ENCODE measurements at regions not wholly inside any gene's neighbourhood (a gene's known extent, or its start where the extent isn't known, plus 50 kb on each side); places are given as distances from the start of the nearest gene placed in this dataset.

DNA sequence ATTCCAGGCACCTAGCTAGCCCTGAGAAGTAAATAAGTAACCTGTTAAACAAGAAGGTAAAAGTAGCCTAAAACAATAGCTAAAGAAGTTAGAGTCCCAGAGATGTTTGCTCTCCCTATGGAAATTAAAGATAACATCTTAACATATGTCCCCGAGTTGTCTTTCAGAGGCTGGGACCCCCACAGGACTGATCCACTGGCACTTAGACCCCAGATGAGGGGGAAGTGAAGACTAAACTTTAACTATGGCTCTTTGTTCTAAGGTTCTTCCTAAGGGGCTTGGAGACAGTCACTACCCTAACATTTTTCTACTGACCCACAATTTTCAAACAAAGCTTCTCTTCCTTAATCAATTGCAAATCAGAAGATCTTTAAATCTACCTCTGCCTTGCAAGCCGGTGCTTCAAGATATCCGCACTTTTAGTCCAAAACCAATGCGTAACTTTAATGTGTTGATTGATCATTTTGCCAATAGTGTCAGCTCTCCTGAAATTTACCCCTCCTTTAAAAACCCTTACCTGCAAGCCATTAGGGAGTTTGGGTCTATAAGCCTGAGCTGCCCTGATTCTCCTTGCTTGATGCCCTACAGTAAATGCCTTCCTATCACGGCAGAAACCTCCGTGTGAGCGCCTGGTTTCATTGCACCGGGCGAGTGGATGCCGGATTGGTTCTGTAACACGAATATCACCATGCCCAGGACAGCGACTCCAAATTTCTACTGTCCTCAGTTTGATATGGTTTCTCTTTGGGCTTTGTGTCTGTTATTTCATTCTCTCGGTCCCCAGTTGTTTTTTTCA is 404.4 kb downstream of the SIPA1L2 start:
- no peak for DNase-seq

DNA sequence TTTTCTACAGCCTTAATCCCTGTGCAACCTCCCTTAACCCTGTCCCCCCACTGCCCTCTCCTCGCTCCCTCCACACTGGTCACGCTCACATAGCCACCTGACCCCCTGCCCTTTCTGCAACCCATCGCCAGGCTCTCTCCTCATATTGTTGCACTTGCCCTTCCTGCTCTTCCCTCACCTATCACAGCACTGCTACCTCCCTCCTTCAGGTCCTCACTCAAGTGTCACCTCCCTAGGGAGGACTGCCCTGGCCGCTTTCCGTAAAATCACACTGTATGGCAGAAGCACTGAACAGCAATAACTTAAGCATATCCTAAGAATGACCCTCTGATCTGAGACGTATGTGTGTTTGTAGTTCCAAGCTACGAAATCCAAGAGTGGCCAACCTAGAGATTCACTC is 406.0 kb downstream of the SIPA1L2 start:
- no peak for DNase-seq

DNA sequence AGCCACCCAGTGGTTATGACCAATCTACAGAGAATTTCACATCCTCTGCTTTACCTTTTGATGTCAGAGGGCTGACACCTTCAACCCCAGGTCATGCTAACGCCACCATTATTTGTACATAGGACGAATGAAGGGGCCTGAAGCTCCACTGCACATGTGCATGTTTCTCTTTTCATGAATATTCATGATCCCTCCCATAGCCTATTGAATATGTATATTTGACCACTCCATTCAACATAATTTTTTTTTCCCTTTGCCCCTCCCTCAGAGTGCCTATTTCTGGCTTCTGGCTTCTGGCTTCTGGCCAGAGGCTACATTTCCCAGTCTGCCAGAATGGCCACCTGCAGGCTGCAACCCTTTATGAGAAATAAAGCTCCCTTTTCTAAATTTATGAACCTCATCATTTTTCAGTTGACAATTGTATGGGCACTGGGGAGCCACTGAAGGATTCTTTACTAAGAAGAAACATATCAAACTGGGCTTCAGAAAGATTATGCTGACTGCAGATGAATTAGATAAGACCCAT is 406.7 kb downstream of the SIPA1L2 start:
- DNase-seq = no peak

DNA sequence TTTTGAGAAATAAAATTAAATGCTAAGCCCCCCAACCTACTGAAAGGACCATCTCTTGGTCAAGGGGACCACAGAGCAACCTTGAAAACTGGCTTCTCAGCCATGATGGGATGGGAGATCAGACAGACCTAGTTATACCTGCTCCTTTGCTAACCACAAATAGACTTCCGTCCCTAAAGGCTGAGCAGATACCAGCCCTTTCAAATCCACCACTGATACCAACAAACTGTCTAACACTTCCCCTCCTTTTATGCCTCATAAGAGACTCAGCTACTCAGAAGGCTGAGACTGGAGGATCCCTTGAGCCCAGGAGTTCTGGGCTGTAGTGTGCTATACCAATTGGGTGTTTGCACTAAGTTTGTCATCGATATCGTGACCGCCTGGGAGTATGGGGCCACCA is 407.3 kb downstream of the SIPA1L2 start:
- DNase-seq = no peak

DNA sequence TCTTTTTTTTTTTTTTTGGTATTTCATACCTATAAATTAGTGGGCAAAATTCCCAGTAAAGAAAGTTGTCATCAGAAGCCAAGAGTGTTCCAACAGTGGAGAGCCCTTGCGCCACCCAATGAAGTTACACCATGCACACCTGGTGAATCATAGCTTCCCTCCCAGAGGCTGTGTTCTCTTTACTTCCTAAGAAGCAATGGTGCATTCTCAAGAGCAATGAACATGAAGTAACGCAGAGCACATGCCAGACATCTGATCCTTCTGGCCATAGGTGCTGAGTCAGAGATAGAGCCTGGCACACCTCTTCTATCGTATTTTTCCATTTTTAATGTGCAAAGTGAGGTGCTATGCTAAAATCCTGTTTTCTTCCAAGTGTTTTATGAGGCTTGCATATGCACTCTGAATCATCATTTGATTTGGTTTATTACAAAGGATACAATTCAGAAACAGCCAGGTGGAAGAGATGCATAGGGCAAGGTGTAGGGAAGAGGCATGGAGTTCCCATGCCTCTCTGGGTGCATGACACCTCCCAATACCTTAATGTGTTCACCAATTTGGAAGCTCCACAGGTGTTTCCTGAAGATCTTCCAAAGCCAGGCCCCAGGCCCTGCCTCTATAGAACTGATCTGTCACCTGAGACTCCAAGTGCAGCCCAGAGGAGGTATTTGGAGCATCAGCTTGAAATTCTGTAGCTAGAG is 408.0 kb downstream of the SIPA1L2 start:
- DNase-seq = no peak

DNA sequence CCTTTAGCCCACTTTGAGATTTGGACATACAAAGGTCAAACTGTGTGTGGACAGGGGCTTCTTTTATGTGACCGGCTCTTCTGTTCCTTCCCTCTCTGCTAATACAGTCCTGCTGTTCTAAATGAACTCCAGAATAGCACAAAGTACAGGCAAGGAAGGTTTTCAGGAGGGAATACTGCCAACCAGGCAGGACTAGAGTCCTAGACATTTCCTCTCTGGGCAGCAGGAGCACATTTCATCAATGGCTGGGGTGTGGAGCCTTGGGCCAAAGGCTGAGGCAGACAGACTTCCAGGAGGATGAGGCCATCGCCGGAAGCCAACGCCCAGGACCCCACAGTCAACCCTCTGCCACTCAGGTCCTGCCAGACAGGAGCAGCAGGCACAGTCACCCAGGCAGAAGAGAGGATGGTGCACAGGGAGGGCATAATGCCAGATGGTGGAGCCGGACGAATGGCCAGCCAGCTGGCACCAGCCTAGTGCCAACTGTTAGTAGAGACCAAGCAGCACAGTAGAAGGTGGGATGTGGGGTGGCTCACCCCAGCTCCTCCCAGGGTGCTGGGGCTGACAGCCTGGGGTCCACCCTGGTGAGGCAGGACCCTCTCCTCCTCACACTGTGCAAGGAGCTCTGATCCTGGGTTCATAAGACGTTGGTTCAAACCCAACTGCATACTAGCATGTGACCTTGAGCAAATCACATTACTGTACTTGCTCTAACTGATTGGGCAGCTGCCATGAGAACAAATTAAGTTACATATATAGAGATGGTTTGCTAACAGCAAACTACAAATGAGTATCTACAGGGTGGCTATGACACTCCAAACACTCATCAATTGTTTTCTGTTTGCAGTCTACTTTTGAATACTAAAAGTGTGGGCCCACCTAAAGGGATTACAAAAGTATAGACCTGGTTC is 410.7 kb downstream of the SIPA1L2 start:
- no peak for DNase-seq

DNA sequence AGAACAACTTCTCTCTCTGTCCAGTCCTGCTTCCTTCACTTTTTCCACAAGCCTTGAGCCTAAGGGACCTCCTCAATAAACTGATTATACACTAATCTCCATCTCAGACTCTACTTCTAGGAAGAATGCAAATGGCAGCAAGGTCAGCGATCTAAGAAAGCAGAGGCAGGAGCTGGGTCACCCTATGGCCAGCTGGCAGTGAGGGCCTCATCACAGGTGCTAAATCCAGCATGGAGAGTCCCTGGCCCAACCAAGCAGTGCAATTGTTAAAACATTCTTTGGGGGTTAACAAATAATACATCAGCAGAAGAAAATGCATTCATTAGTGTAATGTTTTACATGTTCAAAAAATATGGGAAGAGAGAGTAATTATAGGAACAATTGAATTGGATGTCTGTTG is 416.0 kb downstream of the SIPA1L2 start:
- DNase-seq = no peak

DNA sequence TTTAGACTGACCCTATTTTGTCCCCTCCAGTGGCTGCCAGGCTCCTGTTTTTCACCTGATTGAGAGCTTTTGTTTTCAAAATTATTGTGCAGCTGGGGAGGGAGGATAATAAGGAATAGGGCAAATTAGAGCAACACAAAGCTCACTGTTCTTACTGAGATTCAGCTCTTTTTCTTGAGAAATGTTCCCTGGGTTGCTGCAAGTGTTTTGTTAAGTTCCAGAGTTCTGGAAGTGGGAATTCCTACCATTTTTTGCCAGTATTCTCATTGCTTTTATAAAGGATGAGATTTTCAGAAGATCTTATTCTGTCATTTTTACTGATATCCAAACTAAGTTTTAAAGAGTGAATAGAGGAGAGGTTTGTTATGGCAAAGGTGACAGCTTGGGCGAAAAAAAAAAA is 417.7 kb downstream of the SIPA1L2 start:
- DNase-seq = no peak

DNA sequence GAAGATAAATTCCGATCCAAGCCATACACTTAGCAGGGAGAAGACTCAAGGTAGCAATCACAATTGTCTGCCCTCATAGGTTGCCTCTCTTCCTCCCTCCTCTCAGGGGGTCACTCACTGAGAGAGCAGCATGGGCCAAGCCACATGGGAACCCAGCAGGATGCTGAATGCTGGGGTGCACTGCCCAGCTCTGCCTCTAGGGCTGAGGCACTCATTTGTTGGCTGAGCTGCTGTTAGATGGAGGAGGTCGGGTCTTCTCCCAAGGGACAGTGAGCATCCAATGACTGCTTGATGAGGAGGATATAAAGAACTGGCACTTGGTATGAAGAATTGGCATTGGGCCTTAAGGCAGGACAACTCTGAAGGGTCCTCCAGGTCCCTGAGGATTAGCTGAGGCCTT is 418.8 kb downstream of the SIPA1L2 start:
- DNase-seq = no peak

DNA sequence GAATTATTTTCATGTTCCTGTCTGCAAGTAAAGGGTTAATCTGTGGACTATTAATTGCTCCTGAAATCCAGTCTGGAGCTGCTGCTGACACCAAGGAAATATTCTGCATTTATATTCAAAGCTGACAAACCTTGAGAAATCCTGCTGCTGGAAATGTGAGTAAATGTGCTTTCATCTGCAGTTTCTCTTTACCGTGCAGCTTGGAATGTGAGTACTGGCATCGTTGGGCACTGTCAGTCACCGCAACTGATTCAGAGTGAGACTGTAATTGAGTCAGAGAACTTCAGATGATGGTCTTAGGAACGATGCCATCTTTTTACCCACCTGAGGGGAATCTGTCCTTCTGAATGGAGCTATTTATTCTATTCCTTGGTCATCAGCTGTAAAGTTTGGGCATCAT is 420.6 kb downstream of the SIPA1L2 start:
- no peak for DNase-seq

DNA sequence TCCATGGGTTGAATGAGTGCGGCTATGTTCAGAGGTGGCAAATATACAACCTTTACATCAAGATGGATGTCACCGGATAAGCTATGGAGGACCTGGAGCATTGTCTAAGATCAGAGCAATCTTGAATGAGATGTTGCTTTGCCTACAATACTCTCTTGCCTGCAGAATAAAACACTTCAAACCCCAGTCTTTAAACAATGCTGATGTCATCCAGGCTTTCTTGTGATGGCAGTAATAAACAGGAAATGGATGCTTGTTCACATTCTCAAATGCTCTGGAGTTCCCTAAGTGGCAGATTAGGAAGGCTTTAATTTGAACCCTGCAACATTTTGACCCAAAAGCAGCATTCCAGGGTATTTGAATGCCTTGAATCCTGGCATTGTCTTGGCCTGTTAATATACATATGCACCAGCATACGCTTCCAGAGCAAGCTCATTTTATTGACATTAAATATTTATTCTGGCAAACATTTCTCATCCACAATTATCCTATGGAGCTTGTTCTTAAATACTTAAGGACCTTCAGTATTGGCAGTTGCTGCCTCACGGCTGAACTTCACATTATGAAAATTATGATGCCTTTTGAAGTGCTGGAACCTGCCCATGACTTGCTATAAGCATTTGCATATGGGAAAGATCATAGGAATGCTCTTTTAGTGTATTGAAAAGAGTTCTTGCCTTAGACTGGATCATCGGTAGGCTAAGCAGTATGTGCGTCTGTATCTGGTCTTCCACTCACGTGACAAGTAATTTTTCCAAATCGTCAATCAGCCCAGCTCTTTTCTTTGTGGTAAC is 422.7 kb downstream of the SIPA1L2 start:
- DNase-seq = no peak

DNA sequence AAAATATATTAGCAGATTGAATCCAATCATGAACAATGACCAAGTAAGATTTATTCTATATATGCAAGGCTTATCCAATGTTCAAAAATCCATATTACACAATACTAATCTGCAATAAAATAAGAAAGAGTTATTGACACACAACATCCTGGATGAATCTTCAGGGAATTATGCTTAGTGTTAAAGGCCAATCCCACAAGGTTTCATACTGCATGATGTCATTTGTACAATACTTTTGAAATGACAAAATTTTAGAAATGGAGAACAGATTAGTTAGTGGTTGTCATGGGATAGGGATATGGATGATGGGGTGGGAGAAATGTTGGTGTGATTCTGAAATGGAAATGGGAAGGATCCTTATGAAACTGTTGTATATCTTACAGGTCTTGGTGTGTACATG is 425.7 kb downstream of the SIPA1L2 start:
- no peak for DNase-seq

DNA sequence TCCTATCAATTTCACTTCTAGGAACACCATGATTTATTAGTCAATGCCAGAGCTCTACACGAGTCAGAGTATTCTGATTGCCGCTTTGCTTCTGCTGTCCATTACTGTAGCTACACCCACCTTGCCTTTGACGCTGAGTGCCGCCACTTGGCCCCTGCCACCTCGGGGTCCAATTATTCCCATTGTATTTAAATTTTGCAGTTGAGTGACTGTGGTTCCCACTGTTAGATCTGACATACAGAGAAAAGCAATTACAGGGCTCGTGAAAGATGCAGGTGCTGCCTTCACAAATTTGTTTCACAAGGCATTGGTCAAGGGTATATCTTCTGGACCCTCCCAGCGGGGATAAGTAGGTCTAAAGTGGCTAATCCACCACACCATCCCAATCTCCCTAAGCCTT is 428.9 kb downstream of the SIPA1L2 start:
- DNase-seq = no peak

DNA sequence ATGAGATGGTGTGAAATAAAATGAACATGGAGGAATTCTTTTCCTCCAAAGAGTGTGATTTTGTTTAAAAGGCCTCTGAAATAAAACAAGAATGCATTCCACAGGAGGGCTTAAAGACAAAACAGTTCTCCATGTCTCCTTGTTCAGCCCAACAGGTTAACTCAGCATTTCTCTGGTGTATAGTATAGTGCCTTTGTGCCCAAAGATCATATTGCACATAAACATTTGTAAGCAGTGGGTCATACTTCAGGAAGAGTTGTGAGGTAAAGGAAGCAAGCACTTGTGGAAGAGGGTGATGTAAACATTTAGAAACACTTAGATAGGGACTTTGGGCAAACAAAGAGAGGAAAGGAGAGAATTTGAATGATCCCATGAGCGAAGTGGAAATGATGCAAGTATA is 433.9 kb downstream of the SIPA1L2 start:
- no peak for DNase-seq

DNA sequence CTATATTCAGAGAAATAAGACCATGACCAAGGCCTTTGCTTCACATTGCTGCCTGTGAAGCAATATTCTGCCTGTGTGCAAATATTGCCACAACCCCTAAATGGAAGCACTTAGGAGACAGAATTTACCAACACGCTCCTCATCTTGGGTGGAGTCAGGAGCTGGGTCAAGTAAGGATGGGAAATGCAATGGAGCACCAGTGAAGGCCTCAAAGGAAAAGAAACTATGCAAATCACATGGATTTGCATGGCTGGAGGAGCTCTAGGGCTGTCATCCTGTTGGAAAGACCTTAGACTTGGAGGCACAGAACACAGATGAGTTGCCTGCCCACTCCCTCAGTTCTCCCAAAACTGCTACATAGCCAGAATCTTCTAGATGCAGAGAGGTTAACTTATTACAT is 435.5 kb downstream of the SIPA1L2 start:
- no peak for DNase-seq

DNA sequence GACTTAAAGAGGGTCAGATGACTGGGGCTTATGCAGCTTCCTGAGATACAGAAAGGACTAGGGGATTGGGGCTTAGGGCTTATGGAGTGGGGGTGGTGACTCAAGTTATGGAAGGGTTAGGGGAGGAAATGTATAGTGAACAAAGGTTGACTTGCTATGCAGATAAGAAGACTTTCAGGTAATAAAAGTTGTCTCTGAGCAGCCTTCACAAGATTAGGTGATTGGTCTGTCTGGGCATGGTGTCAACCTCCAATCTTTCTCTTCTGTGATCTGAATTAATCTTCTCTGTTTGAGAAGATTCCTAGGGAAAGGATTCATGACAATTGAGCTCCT is 436.5 kb downstream of the SIPA1L2 start:
- DNase-seq = no peak

DNA sequence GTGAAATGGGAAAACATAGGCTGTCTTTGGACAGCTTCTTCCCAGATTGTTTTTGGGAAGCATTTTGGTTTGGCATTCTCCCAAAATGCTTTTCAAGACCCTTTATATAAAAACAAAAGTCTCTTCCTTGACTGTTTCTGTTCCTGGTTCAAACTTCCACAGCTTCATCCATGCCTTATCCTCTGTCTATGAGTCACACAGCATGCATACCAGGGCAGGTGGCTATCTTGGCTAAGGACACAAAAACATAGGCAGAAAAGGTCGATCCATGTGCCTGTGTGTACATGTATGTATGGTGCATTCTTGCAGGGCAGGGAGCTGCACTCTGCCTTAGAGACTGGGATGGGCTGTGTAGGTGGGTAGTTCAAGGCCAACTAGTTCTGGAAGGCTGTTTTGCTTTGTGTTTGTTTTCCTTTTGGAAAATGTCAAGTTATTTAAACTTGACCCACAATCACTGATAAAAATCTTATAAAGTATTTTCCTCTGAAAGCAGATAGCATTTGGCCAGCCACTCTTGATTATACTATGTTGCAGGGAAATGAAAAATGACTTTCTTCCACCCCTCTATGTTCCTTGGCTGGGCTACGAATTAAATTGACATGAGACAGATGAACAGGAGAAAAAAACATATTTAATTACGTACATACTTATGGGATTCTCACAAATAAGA is 437.0 kb downstream of the SIPA1L2 start:
- no peak for DNase-seq

DNA sequence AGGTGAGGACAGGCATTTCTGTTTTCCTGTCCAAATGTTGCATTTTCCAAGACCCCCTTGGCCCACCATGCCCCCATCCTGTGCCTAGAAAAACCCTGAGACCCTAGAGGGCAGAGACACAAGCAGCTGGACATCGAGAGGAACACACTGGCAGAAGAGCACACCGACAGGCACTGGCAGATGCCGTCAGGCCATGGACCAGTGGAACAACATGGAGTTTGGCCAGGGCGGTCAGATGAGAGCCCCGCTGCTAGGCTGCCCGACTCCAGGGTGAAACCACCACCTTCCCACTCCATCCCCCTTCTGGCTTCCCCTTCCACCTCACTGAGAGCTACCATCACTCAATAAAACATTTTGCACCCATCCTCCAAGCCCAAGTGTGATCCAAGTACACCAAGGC is 438.4 kb downstream of the SIPA1L2 start:
- no peak for DNase-seq

DNA sequence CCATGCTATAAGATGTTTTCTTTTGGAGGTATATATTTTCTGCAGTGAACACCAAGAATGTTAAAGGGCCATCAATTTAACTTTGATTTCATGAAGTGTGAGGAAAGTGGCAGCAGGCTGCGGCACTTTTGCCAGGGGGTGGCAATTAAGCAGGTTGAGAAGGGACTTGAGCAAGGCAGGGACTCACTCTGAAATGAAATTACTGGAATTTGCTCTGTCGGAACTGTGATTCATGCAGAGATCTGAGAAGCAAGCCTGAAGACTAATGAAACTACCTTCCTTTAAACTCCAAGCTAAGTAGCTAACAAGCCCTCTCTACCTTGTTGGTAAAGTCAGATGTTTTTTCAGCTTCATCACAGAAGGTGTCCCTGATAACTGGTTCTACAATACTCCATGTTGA is 441.6 kb downstream of the SIPA1L2 start:
- DNase-seq = no peak

DNA sequence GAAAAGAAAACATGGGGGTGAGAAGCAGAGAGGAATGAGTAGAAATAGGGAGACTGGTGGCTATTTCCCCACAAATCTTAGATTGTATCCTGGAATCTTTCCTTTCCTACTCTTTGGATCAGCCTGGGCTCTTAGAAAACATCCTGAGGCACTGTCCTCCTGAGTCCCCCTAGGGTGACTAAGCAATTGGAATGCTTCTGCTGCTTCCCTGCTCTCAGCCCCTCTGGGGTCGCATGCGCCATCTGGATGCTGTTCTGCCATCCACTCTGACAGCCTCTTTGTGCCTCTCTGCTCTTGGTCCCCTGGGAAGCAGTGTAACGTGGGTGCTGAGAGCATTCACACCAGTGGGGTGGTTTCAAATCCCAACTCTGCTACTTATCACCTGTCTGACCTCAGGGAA is 443.0 kb downstream of the SIPA1L2 start:
- no peak for DNase-seq

DNA sequence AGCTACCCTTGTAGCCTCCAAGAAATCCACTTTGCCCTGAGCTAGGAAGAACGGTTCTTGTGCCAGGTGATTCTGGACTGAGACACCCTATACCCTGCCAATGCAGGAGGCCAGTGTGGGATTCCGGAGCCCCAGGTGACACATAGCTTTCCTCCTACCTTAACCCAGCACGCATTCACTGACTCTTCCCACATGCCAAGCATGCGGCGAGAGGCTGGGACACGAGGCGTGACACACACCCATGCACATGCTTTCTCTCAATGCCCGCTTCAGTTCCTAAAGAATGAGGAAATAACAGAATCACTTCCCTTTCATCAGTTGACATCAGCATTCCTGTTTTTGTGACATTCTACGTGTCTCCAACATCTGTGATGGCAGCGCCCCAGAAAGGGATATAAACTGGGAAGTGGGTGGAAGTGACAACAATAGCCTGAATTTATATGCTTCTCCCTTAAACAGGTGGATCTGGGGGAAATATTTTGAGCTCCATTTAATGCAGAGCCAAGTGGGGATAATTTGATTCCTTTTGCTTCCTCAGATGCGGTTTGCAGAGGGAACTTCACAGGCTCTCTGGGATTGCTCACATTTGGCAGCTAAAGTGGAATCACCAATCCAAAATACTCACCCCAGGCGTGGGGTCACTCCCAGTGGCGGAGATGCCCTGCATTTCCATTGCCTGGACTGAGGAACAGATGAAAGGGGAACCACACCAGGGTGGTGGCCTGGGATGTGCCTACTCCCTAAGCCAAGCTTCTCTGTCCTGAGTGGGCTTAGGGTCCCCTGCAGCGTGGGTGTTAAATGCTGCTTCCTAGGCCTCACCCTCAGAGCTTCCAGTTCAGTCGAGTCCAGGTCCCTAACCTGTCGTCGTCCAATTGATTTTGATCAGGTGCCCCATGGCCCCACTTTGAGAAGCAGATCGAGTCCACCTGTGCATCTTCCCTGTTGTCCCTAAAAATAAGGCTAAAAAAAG is 445.1 kb downstream of the SIPA1L2 start:
- DNase-seq = no peak

Measured in CD4-positive, alpha-beta T cell treated with Interleukin-6 for 4 hours (primary cell).